Ureter (tissue), 1 donor: ENCODE measurements at regions not wholly inside any gene's neighbourhood (a gene's known extent, or its start where the extent isn't known, plus 50 kb on each side); places are given as distances from the start of the nearest gene placed in this dataset.
"Not testable (repeated sequence)": the region's sequence is repeated elsewhere in the genome, so short reads cannot be mapped to it uniquely, and the experiment has no call there.

Experiments used
- DNase-seq: peaks from one replicate; pipeline ENCODE4 v3.0.0-alpha.2; 2020; ENCODE audit warnings: low spot score
- donor health status: DM: yes; HTN: yes; CAD: no.

GRCh38 chr16:63130942-63131341 lies 1094.7 kb upstream of the CDH8 start:
- DNase-seq: no peak

DNA sequence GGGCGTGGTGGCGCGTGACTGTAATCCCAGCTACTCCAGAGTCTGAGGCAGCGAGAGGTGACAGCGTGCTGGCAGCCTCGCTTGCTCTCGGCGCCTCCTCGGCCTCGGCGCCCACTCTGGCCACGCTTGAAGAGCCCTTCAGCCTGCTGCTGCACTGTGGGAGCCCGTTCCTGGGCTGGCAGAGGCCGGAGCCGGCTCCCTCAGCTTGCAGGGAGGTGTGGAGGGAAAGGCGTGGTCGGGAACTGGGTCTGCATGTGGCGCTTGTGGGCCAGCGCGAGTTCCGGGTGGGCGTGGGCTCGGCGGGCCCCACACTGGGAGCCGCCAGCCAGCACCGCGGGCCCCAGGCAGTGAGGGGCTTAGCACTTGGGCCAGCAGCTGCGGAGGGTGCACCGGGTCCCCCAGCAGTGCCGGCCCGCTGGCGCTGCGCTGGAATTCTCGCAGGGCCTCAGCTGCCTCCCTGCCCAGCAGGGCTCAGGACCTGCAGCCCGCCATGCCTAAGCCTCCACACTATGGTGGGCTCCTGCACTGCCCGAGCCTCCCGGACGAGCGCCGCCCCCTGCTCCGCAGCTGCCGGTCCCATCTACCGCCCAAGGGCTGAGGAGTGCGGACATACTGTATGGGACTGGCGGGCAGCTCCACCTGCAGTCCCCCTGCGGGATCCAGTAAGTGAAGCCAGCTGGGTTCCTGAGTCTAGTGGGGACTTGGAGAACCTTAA lies 1093.3 kb upstream of the CDH8 start:
- no peak for DNase-seq

- not testable (repeated sequence) for DNase-seq
Observed at GRCh38 chr16:63119905-63120304, 1083.7 kb upstream of the CDH8 start.

- no peak for DNase-seq
Observed at GRCh38 chr16:63100082-63100481, 1063.8 kb upstream of the CDH8 start.

- no peak for DNase-seq
Observed at GRCh38 chr16:63096857-63097256, 1060.6 kb upstream of the CDH8 start.

- DNase-seq: no peak
Observed at GRCh38 chr16:63092736-63093135, 1056.5 kb upstream of the CDH8 start.

DNA sequence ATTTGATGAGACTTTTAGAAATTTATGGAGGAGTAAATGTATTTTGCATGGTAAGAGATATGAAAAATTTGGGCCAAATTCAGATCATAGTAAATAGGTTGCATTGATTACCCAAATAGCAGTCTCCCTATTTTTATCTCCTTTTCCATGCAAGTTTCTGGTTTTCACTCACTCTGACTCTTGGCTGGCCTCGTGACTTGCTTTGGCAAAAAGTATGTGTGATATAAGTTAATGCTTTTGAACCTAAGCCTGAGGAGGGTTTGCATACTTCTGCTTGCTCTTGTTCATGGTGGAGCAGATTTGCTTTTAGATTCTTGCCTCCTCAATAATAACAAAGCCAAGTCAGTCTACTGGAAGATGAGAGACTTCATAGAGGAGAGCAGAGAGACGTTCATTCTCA lies 1045.9 kb upstream of the CDH8 start:
- no peak for DNase-seq

DNA sequence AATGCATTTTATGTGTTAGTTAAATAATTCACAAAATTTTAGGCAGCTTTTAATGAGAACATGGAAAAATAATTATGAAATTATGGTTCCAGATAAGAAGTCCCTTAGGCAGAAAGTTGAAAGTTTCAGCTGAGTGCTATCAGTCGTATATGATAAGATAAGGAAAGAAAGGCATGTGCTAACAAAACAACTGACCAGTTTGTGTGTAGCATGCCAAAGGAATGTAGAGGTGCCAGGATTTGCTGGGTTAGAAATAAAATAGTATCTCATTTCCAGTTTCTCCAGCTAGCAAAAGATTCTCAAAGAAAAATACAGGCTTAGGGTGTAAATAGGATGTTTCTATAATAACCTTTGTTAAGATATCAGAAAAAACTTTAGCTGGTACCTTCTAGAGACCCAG lies 1044.5 kb upstream of the CDH8 start:
- DNase-seq: no peak

- DNase-seq: no peak
Observed at GRCh38 chr16:63069047-63069446, 1032.8 kb upstream of the CDH8 start.

- DNase-seq: no peak
Observed at GRCh38 chr16:63067141-63067540, 1030.9 kb upstream of the CDH8 start.

- DNase-seq: no peak
Observed at GRCh38 chr16:63066552-63066951, 1030.3 kb upstream of the CDH8 start.

DNA sequence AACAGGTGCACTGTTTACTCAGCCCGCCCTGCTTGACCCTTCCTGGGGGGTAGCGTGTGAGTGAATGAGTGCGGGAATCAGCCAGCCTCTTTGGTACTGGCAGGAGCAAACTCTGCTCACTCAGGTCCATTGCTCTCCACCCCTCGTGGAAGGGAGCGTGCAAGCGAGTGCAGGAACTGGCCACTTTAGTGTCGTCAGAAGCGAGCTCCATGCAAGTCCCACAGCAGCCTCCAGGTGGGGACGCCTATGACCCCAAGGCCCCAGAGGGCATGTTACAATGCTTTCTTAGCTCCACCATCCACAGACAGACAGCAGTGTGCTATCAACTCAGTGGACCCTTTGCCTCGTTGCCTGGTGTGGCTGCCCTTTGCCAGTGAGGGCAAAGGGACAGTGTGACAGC lies 1025.1 kb upstream of the CDH8 start:
- no peak for DNase-seq

- no peak for DNase-seq
Observed at GRCh38 chr16:63059676-63060075, 1023.4 kb upstream of the CDH8 start.

- no peak for DNase-seq
Observed at GRCh38 chr16:63057341-63057740, 1021.1 kb upstream of the CDH8 start.

- DNase-seq: no peak
Observed at GRCh38 chr16:63050391-63050790, 1014.2 kb upstream of the CDH8 start.

DNA sequence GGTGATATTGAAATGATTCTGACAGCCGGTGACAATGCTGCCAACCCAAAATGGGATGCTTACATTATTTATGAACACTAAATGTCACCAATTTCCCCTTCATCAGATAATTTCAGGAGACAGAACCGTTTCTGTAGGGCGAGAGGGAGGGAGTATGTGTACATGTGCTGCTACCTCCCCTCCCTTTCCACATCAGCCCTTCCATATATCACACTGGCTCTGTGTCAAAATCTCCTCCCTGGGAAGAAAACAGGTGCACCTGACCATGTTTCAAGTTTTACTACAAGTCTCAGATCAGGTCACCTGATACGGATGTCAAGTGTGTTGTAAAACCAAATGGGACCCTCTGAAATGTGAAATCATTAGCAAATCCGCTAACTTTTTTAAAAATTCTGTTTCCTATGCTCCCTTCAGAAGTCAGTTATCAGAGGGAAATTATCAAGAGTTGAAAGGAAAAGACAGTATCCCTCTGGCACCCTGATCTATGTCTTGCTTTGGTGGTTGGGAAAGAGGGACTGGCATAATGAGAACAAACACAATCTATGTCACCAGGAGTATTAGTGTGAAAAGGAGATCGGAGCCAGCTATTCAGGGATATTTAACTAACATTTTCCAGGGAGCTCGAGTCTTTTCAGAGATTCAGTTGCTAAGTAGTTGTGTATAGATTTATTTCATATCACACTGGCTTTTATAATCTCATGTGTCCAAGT lies 1002.3 kb upstream of the CDH8 start:
- no peak for DNase-seq

GRCh38 chr16:63037761-63038396 lies 1001.6 kb upstream of the CDH8 start:
- DNase-seq: no peak

DNA sequence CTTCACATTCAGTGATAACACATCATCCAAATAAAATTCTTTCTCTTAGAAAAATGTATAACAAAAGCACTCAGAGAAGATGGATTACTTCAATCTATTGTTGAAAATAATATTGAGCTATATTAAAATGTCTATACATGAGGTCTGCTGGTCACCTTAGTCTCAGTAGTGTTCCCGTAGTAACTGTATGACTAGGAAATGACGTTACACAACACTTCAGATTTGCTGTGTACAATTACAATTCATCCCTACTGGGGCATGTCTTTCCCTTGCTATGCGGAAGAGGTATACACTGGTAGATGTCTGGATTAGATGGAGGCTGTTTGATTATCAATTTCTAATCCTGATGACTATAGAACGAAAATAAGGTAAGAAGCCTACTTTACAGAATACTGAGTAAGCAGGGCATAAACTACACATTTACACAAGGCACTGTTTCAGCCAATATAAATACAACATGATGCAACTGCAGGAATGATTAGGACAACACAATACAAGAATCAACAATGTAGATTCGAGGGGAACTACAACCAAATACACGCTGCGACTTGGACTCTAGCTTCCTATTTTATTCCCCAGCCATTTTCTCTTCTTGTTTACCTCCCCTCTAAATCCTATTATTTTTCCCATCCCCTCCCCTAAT lies 982.5 kb upstream of the CDH8 start:
- DNase-seq: no peak

DNA sequence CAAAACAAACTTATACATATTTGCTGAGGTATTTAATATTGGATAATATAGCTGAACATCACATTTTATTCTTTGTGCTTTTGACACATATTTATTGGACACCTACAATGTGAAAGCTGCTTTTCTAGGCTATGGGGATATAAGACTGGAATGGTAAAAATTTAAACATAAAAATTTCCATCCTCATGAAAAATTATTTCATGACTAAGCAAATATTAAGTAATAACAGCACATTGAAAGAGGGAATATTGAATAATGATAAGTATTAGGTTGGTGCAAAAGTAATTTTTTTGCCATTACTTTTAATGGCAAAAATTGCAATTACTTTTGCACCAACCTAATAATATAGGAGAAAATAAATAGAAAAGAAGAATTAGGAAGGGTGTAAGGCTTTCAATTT lies 972.5 kb upstream of the CDH8 start:
- DNase-seq: no peak

- DNase-seq: no peak
Observed at GRCh38 chr16:63005356-63005755, 969.1 kb upstream of the CDH8 start.

- no peak for DNase-seq
Observed at GRCh38 chr16:62989480-62989879, 953.2 kb upstream of the CDH8 start.

- no peak for DNase-seq
Observed at GRCh38 chr16:62985722-62986121, 949.5 kb upstream of the CDH8 start.

GRCh38 chr16:62978451-62978850 lies 942.2 kb upstream of the CDH8 start:
- DNase-seq: no peak
